HepG2 (cell line): ENCODE measurements at regions not wholly inside any gene's neighbourhood (a gene's known extent, or its start where the extent isn't known, plus 50 kb on each side); places are given as distances from the start of the nearest gene placed in this dataset.

Experiments
- AGO1 ChIP-seq: fragments of 200-400 bp; formaldehyde crosslinking; IDR thresholded peaks from 2 replicates; pipeline ENCODE4 v1.6.1; 2017; ENCODE audit warnings: mild to moderate bottlenecking, low read depth, low read length, moderate library complexity; ENCODE audit not compliant: poor library complexity, severe bottlenecking
- ARNT2 ChIP-seq: sonication (generic); formaldehyde crosslinking; IDR thresholded peaks from 2 replicates; pipeline ENCODE4 v1.8.0; 2022; ENCODE audit warnings: mild to moderate bottlenecking, low read depth, missing genetic modification reagents, moderate library complexity
- CHD4 ChIP-seq: fragments of 200-600 bp; sonication (generic); IDR thresholded peaks from 2 replicates; pipeline ENCODE4 v1.7.0; 2017; ENCODE audit warnings: mild to moderate bottlenecking, low read length, borderline replicate concordance
- DDIT3 ChIP-seq: sonication (generic); formaldehyde crosslinking; IDR thresholded peaks from 2 replicates; pipeline ENCODE4 v1.4.0; 2020; ENCODE audit warnings: mild to moderate bottlenecking, missing genetic modification reagents
- KDM4B ChIP-seq: sonication (generic); formaldehyde crosslinking; IDR thresholded peaks from 2 replicates; pipeline ENCODE4 v1.4.0; 2020; ENCODE audit warnings: missing genetic modification reagents
- PHF8 ChIP-seq: sonication (generic); formaldehyde crosslinking; IDR thresholded peaks from 2 replicates; pipeline ENCODE4 v1.5.0; 2020; ENCODE audit warnings: missing genetic modification reagents
- POLR2AphosphoS2 ChIP-seq: IDR thresholded peaks from 2 replicates; pipeline ENCODE4 v1.6.1; 2011; ENCODE audit warnings: low read depth, low read length, improper control_type of control experiment
- SIN3B ChIP-seq: fragments of 150-350 bp; IDR thresholded peaks from 2 replicates; pipeline ENCODE4 v1.6.1; 2014; ENCODE audit warnings: low read length
- ZBTB25 ChIP-seq: IDR thresholded peaks from 2 replicates; pipeline ENCODE4 v1.6.1; 2018; ENCODE audit warnings: missing genetic modification reagents
- ZBTB49 ChIP-seq: sonication (generic); formaldehyde crosslinking; IDR thresholded peaks from 2 replicates; pipeline ENCODE4 v1.4.0; 2020; ENCODE audit warnings: missing genetic modification reagents, borderline replicate concordance
- ZEB1 ChIP-seq: IDR thresholded peaks from 2 replicates; pipeline ENCODE4 v1.6.1; 2012; ENCODE audit warnings: mild to moderate bottlenecking, low read depth, inconsistent platforms; ENCODE audit not compliant: insufficient replicate concordance
- ZNF382 ChIP-seq: sonication (generic); formaldehyde crosslinking; IDR thresholded peaks from 2 replicates; pipeline ENCODE4 v1.5.0; 2020; ENCODE audit warnings: missing genetic modification reagents, mild to moderate bottlenecking, borderline replicate concordance
- ZNF451 ChIP-seq: sonication (generic); formaldehyde crosslinking; IDR thresholded peaks from 2 replicates; pipeline ENCODE4 v1.5.0; 2020; ENCODE audit warnings: mild to moderate bottlenecking, missing genetic modification reagents
- ZNF639 ChIP-seq: conservative IDR thresholded peaks from 2 replicates; pipeline ENCODE4 v1.6.1; 2018; ENCODE audit warnings: missing genetic modification reagents
- TF ChIP-seq, protein P1 (sequence below): sonication (generic); formaldehyde crosslinking; IDR thresholded peaks from 2 replicates; pipeline ENCODE4 v1.5.1; 2020; ENCODE audit warnings: mild to moderate bottlenecking, missing genetic modification reagents, borderline replicate concordance
- TF ChIP-seq, protein P2 (sequence below): IDR thresholded peaks from 2 replicates; pipeline ENCODE4 v1.6.1; 2016; ENCODE audit warnings: low read depth, borderline replicate concordance
- TF ChIP-seq, protein P3 (sequence below): sonication (generic); formaldehyde crosslinking; IDR thresholded peaks from 2 replicates; pipeline ENCODE4 v1.9.0; 2021; ENCODE audit warnings: missing genetic modification reagents, borderline replicate concordance

DNA sequence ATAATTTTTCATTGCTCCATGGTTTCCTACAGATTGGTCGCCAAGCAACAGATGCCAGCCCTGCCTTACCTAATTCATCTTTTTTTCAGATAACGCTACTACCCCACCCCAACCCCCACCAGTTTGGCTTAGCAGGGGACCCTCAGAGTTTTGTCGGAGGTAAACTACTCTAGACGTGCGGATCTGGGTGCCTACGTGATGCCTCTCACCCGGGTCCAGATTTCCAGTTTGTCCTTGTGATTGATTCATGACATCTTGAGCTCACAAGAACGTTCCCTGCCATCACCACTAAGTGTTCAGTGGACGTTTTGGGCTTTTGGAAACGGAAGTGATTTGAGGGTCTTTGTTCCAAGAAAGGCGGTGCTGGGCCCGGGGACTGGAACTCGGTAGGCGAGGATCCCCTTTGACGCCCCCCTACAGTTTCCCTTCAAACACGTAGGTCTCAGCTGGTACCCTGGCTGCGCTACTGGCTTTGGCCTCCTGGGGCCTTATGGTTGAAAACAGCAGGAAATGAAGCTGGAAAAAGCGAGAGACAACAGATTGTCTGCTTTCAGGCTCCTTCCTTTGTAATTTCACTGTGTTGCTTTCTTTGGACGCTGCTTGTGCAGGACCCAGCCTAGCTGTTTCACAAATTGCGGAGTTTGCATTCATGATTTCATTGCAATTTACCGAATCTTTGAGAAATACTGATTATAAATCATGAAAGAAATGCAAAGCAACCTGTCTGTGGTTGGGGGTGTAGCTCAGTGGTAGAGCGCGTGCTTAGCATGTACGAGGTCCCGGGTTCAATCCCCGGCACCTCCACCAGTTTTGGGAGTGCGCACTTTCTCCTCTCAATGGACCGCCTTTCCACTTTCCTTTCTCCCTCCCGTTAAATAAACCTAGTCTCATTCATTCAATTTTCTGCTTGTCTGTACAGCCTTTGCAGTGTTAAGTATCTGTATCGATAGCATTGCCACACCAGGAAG is 81.0 kb downstream of the GPX5 start (continued):
- TF ChIP-seq, protein P1, sequence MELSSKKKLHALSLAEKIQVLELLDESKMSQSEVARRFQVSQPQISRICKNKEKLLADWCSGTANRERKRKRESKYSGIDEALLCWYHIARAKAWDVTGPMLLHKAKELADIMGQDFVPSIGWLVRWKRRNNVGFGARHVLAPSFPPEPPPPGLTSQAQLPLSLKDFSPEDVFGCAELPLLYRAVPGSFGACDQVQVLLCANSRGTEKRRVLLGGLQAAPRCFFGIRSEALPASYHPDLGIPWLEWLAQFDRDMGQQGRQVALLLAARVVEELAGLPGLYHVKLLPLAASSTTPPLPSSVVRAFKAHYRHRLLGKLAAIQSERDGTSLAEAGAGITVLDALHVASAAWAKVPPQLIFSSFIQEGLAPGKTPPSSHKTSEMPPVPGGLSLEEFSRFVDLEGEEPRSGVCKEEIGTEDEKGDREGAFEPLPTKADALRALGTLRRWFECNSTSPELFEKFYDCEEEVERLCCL (CRISPR knock-in tag), result no peak
- TF ChIP-seq ZEB1, result no peak
- TF ChIP-seq, protein P2, sequence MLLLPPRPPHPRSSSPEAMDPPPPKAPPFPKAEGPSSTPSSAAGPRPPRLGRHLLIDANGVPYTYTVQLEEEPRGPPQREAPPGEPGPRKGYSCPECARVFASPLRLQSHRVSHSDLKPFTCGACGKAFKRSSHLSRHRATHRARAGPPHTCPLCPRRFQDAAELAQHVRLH (CRISPR knock-in tag), result peak; percentile 50; the same call in 1 of the 2 replicates
- TF ChIP-seq KDM4B, result no peak; the same call in 1 of the 2 replicates
- no peak for TF ChIP-seq ZBTB49 (CRISPR knock-in tag)
- TF ChIP-seq ZNF639, result 0 out of 2 replicates have a peak, but pooled peaks have one; percentile 54
- TF ChIP-seq DDIT3 (CRISPR knock-in tag), result peak; percentile 20; the same call in 1 of the 2 replicates
- TF ChIP-seq, protein P3, sequence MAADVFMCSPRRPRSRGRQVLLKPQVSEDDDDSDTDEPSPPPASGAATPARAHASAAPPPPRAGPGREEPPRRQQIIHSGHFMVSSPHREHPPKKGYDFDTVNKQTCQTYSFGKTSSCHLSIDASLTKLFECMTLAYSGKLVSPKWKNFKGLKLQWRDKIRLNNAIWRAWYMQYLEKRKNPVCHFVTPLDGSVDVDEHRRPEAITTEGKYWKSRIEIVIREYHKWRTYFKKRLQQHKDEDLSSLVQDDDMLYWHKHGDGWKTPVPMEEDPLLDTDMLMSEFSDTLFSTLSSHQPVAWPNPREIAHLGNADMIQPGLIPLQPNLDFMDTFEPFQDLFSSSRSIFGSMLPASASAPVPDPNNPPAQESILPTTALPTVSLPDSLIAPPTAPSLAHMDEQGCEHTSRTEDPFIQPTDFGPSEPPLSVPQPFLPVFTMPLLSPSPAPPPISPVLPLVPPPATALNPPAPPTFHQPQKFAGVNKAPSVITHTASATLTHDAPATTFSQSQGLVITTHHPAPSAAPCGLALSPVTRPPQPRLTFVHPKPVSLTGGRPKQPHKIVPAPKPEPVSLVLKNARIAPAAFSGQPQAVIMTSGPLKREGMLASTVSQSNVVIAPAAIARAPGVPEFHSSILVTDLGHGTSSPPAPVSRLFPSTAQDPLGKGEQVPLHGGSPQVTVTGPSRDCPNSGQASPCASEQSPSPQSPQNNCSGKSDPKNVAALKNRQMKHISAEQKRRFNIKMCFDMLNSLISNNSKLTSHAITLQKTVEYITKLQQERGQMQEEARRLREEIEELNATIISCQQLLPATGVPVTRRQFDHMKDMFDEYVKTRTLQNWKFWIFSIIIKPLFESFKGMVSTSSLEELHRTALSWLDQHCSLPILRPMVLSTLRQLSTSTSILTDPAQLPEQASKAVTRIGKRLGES (CRISPR knock-in tag), result no peak
- TF ChIP-seq AGO1, result no peak
- 0 out of 2 replicates have a peak, but pooled peaks have one; percentile 30 for TF ChIP-seq SIN3B
- TF ChIP-seq CHD4, result no peak; the same call in 1 of the 2 replicates
- TF ChIP-seq ARNT2 (CRISPR knock-in tag), result peak; percentile 60; the same call in 1 of the 2 replicates
- TF ChIP-seq ZNF382, result no peak
- 0 out of 2 replicates have a peak, but pooled peaks have one; percentile 47 for TF ChIP-seq ZNF451 (CRISPR knock-in tag)
- no peak for TF ChIP-seq POLR2AphosphoS2
- TF ChIP-seq ZBTB25 (CRISPR knock-in tag), result no peak
- peak; percentile 45; the same call in 1 of the 2 replicates for TF ChIP-seq PHF8 (CRISPR knock-in tag)
